Hematopoietic multipotent progenitor cell treated with erythropoietin and hydrocortisone succinate and interleukin-3 and kit ligand, for 15 days (in vitro differentiated cells): ENCODE measurements at regions not wholly inside any gene's neighbourhood (a gene's known extent, or its start where the extent isn't known, plus 50 kb on each side); places are given as distances from the start of the nearest gene placed in this dataset.
"Not testable (repeated sequence)": the region's sequence is repeated elsewhere in the genome, so short reads cannot be mapped to it uniquely, and the experiment has no call there.

Experiments used
- DNase-seq: peaks from one replicate; pipeline ENCODE4 v3.0.0-alpha.2; 2015; ENCODE audit warnings: low spot score

GRCh38 chr9:64016246-64016645 lies 1268.8 kb downstream of the FOXD4L5 start:
- not testable (repeated sequence) for DNase-seq

- DNase-seq, result no peak
These were observed 1269.9 kb downstream of the FOXD4L5 start for GRCh38 chr9:64015136-64015535.

- not testable (repeated sequence) for DNase-seq
These were observed 1270.5 kb downstream of the FOXD4L5 start for GRCh38 chr9:64014386-64015091.

- DNase-seq, result not testable (repeated sequence)
These were observed 1271.9 kb downstream of the FOXD4L5 start for GRCh38 chr9:64013122-64013521.

GRCh38 chr9:64012014-64012413 lies 1273.0 kb downstream of the FOXD4L5 start:
- DNase-seq, result not testable (repeated sequence)

- not testable (repeated sequence) for DNase-seq
These were observed 1305.3 kb downstream of the FOXD4L5 start for GRCh38 chr9:63979741-63980140.
